NT2/D1 (cell line): ENCODE measurements at regions not wholly inside any gene's neighbourhood (a gene's known extent, or its start where the extent isn't known, plus 50 kb on each side); places are given as distances from the start of the nearest gene placed in this dataset.

Source experiments
- SUZ12 ChIP-seq: IDR thresholded peaks from 2 replicates; pipeline ENCODE4 v1.6.1; 2011; ENCODE audit not compliant: insufficient read length, insufficient read depth; ENCODE audit errors: extremely low read depth
- YY1 ChIP-seq: IDR thresholded peaks from 2 replicates; pipeline ENCODE4 v1.6.1; 2011; ENCODE audit not compliant: insufficient read length, insufficient read depth
- ZNF274 ChIP-seq: IDR thresholded peaks from 2 replicates; pipeline ENCODE4 v1.6.1; 2011; ENCODE audit warnings: mild to moderate bottlenecking, low read depth, low read length

DNA sequence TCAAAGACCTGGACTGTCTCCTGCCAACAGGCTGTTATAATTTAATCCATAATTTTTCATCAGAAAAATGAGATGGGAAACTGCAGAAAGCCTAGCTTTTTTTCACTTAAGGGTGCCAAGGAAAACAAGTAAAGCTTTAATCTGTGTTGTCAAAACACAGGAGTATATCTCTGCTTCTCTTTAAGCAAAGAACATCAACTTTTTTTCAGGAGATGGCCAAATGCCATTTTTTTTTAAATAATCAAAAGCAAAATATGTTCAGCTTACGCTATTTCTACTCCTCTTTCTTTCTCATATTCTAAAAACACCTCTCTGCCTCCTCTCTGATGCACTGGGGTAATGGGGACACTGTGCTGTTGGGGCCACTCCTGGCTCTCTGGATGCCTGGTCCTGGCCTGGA lies 73.1 kb upstream of the NXPH2 start:
- TF ChIP-seq YY1 (no peak), ZNF274 (no peak), SUZ12 (no peak)
